ENCODE measurements at regions not wholly inside any gene's neighbourhood (a gene's known extent, or its start where the extent isn't known, plus 50 kb on each side); places are given as distances from the start of the nearest gene placed in this dataset.
"Not testable (repeated sequence)": the region's sequence is repeated elsewhere in the genome, so short reads cannot be mapped to it uniquely, and the experiment has no call there.

DNA sequence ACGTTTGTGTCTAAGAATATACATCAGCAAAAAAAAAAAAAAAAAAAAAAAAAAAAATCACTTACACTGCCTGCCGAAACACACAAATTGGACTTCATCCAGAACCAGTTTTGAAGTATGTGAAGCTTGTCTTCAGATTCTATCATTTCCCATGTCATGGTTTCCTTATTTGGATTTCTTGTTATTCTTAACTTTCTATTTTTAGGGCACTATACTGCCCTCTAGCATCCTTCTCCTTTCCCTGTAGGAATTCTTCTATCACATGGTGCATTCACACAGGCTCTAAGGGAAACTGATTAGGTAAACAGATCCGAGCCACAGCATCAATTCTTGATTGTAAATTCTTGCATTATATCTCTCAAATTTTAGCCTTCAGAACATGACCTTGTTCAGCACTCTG lies 1507.5 kb downstream of the OLFM4 start:
- ATAC-seq, result no peak
- CTCF ChIA-PET, result no interaction called here
- POLR2A ChIA-PET (ENCODE audit: unreplicated experiment), result no interaction called here

DNA sequence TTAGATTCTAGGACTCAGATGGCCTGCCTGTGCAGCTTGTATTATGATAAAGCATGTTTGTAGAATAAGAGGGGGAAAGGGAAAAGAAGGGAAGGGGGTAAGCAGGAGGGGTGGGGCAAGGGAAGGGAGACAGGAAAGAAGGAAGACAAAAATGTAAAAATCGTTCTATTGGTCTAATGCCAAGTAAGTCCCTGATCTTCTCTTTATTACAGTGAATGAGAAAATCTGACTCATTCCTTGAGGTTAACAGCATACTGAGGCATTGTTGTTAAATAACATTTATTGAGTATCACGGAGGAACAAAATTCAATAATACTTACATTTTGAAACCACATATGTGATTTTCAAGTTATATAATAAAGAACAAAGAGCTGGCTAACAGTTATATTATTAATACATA lies 1534.7 kb downstream of the OLFM4 start:
- Histone ChIP-seq H3K27ac (ENCODE audit: low read length) (no peak overlapping the region), H4K20me1 (ENCODE audit: low read length) (no peaks in the 10 kb centered on the region), H3K79me2 (ENCODE audit: low read length) (no peaks in the 10 kb centered on the region), H3K4me2 (ENCODE audit: low read length) (no peak overlapping the region), H3K36me3 (ENCODE audit: low read depth, low read length) (no peaks in the 10 kb centered on the region), H3K9me3 (ENCODE audit: low read length) (no peaks in the 10 kb centered on the region), H2AFZ (ENCODE audit: low read length) (no peak overlapping the region), H3K4me3 (ENCODE audit: low read length) (no peak overlapping the region), H3K4me1 (ENCODE audit: insufficient read depth, low read length) (no peaks in the 10 kb centered on the region), H3K27me3 (ENCODE audit: low read length) (no peaks in the 10 kb centered on the region), H3K9me2 (replicated peaks; ENCODE audit: low read length) (no peaks in the 10 kb centered on the region), H3K9ac (ENCODE audit: low read length) (no peak overlapping the region), H3F3A (ENCODE audit: low read length, unreplicated experiment) (no peaks in the 10 kb centered on the region)
- intact Hi-C loops (cut with micrococcal nuclease), result no loop called here
- ATAC-seq (0 out of 2 replicates have a peak, but pooled peaks have one; percentile 35), DNase-seq (peak; percentile 2)
- CTCF ChIA-PET, result no interaction called here
- BruUV-seq (replicated peaks), result no TSS peak
- POLR2A ChIA-PET (ENCODE audit: unreplicated experiment), result no interaction called here
- TF ChIP-seq, protein P1, sequence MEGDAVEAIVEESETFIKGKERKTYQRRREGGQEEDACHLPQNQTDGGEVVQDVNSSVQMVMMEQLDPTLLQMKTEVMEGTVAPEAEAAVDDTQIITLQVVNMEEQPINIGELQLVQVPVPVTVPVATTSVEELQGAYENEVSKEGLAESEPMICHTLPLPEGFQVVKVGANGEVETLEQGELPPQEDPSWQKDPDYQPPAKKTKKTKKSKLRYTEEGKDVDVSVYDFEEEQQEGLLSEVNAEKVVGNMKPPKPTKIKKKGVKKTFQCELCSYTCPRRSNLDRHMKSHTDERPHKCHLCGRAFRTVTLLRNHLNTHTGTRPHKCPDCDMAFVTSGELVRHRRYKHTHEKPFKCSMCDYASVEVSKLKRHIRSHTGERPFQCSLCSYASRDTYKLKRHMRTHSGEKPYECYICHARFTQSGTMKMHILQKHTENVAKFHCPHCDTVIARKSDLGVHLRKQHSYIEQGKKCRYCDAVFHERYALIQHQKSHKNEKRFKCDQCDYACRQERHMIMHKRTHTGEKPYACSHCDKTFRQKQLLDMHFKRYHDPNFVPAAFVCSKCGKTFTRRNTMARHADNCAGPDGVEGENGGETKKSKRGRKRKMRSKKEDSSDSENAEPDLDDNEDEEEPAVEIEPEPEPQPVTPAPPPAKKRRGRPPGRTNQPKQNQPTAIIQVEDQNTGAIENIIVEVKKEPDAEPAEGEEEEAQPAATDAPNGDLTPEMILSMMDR (conservative IDR thresholded peaks at IDR 0.05; ENCODE audit: low read depth, low read length), result no peak
- TF ChIP-seq EZH2phosphoT487 (IDR thresholded peaks at IDR 0.05; ENCODE audit: borderline replicate concordance, low read length), result no peak
- no peak for TF ChIP-seq EZH2 (IDR thresholded peaks at IDR 0.05; ENCODE audit: low read length, unreplicated experiment)

More for the DNA sequence above, 1507.5 kb downstream of the OLFM4 start:
- TF ChIP-seq EZH2 (IDR thresholded peaks at IDR 0.05; ENCODE audit: low read length, unreplicated experiment) (no peak), EZH2phosphoT487 (IDR thresholded peaks at IDR 0.05; ENCODE audit: borderline replicate concordance, low read length) (no peak)
- TF ChIP-seq, protein P1 (conservative IDR thresholded peaks at IDR 0.05; ENCODE audit: low read depth, low read length), result peak; percentile 40
- Histone ChIP-seq H3K36me3 (ENCODE audit: low read depth, low read length) (no peaks in the 10 kb centered on the region), H3K9me3 (ENCODE audit: low read length) (no peaks in the 10 kb centered on the region), H3K79me2 (ENCODE audit: low read length) (no peaks in the 10 kb centered on the region), H3K9ac (ENCODE audit: low read length) (no peak overlapping the region), H3K4me3 (ENCODE audit: low read length) (no peak overlapping the region), H3K27me3 (ENCODE audit: low read length) (no peaks in the 10 kb centered on the region), H2AFZ (ENCODE audit: low read length) (no peak overlapping the region), H3K4me2 (ENCODE audit: low read length) (no peak overlapping the region), H3K9me2 (replicated peaks; ENCODE audit: low read length) (no peaks in the 10 kb centered on the region), H3K4me1 (ENCODE audit: insufficient read depth, low read length) (no peaks in the 10 kb centered on the region), H3F3A (ENCODE audit: low read length, unreplicated experiment) (no peaks in the 10 kb centered on the region), H4K20me1 (ENCODE audit: low read length) (no peaks in the 10 kb centered on the region), H3K27ac (ENCODE audit: low read length) (no peak overlapping the region)
- intact Hi-C loops (cut with micrococcal nuclease), result loop anchor here (5.0 to 10.0 kb wide), 2 partner anchors 349 to 751 kb away; no protein-coding TSS in a partner anchor
- DNase-seq, result peak; percentile 2
- BruUV-seq (replicated peaks), result no TSS peak

- intact Hi-C loops (cut with micrococcal nuclease); H3K9ac ChIP-seq (ENCODE audit: low read length); ATAC-seq; CTCF ChIA-PET; POLR2A ChIA-PET (ENCODE audit: unreplicated experiment); H3K9me3 ChIP-seq (ENCODE audit: low read length); H3K36me3 ChIP-seq (ENCODE audit: low read depth, low read length); H4K20me1 ChIP-seq (ENCODE audit: low read length); H3K79me2 ChIP-seq (ENCODE audit: low read length); DNase-seq; BruUV-seq (replicated peaks); H3K27me3 ChIP-seq (ENCODE audit: low read length); H3K9me2 ChIP-seq (replicated peaks; ENCODE audit: low read length); H3K4me2 ChIP-seq (ENCODE audit: low read length); H3F3A ChIP-seq (ENCODE audit: low read length, unreplicated experiment); H3K27ac ChIP-seq (ENCODE audit: low read length); H3K4me3 ChIP-seq (ENCODE audit: low read length); H2AFZ ChIP-seq (ENCODE audit: low read length); H3K4me1 ChIP-seq (ENCODE audit: insufficient read depth, low read length): not testable (repeated sequence)
Measured at GRCh38 chr13:54572037-54572436, 1543.4 kb downstream of the OLFM4 start.

Data from PC-3 (cell line).